GM19328 (cell line): ENCODE measurements at regions not wholly inside any gene's neighbourhood (a gene's known extent, or its start where the extent isn't known, plus 50 kb on each side); places are given as distances from the start of the nearest gene placed in this dataset.

Experiments used
- ATAC-seq: cut with Tn5 transposase; IDR thresholded peaks from one replicate; pipeline ENCODE4 v1.9.1; 2021; ENCODE audit warnings: mild to moderate bottlenecking, moderate library complexity; ENCODE audit not compliant: unreplicated experiment

GRCh38 chr12:65764325-65764724 lies 60.0 kb upstream of the HMGA2 start:
- ATAC-seq = no peak

DNA sequence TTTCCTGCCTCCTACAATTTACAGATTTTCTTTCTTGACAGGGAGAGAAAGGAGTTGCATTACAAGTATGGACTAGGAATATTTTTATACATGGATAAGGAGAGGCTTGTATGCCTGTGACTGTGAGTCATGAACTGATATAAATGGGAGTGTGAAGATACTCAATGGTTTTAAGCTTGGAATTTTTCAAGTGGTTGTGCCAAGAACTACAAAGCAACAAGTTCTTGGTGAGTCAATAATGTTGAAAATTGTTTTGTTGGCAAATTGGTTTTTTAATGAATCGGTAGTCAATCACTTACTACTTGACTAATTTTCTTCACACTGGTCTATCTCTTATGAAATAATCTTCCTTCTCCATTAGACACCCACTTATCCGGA lies 58.9 kb upstream of the HMGA2 start:
- no peak for ATAC-seq

DNA sequence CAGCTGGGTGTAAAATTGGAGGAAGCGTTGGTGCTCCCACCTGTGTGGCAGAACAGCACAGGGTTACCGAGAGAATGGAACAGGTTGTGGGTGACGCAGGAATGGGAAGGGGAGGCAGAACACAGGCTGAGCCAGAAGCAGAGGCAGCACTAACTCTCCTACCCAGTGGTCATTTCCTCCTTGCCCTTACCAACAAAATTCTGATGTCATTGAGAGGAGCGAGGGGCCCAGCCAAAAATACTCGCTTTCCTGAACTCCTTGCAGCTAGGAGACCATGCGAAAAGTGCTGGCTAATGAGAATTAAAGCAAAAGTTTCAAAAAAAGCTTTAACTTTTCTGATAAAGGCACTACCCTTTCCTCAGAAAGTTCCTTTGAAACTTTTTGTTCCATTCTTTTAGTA lies 54.4 kb upstream of the HMGA2 start:
- ATAC-seq = no peak
